Neural cell (in vitro differentiated cells): ENCODE measurements at regions not wholly inside any gene's neighbourhood (a gene's known extent, or its start where the extent isn't known, plus 50 kb on each side); places are given as distances from the start of the nearest gene placed in this dataset.

Experiments
- H2AFZ ChIP-seq: fragments of 200-600, 300-800 bp; sonication (generic), shearing (Covaris generic); 2 replicates; pipeline ENCODE4 v1.6.0; 2014; ENCODE audit warnings: low read depth, mild to moderate bottlenecking, antibody characterized with exemption, low read length, moderate library complexity
- H3F3A ChIP-seq: fragments of 200-600 bp; shearing (Covaris generic); 2 replicates; pipeline ENCODE4 v1.6.1; 2016; ENCODE audit warnings: mild to moderate bottlenecking, moderate library complexity, mixed read lengths, antibody characterized with exemption, low read length; ENCODE audit not compliant: insufficient read depth, poor library complexity, severe bottlenecking
- H3K27ac ChIP-seq: fragments of 200-600, 300-800 bp; sonication (generic), shearing (Covaris generic); 2 replicates; pipeline ENCODE4 v1.5.1; 2014; ENCODE audit warnings: mild to moderate bottlenecking, low read length, moderate library complexity
- H3K27me3 ChIP-seq: fragments of 300-800, 200-600 bp; sonication (generic), shearing (Covaris generic); 2 replicates; pipeline ENCODE4 v1.6.0; 2014; ENCODE audit warnings: mild to moderate bottlenecking, low read depth, low read length, moderate library complexity; ENCODE audit not compliant: insufficient read depth
- H3K36me3 ChIP-seq: fragments of 300-800, 200-600 bp; sonication (generic), shearing (Covaris generic); 2 replicates; pipeline ENCODE4 v1.5.1; 2014; ENCODE audit warnings: mild to moderate bottlenecking, antibody characterized with exemption, low read length, moderate library complexity; ENCODE audit not compliant: insufficient read depth
- H3K4me2 ChIP-seq: fragments of 300-800, 200-600 bp; sonication (generic), shearing (Covaris generic); 2 replicates; pipeline ENCODE4 v1.6.0; 2014; ENCODE audit warnings: mild to moderate bottlenecking, low read length
- H3K4me3 ChIP-seq: fragments of 300-800, 200-600 bp; sonication (generic), shearing (Covaris generic); 2 replicates; pipeline ENCODE4 v1.5.1; 2014; ENCODE audit warnings: mild to moderate bottlenecking, low read length, moderate library complexity
- H3K79me2 ChIP-seq: fragments of 200-600 bp; shearing (Covaris generic); replicated peaks from 2 replicates; pipeline ENCODE4 v1.6.0; 2014; ENCODE audit warnings: mild to moderate bottlenecking, low read length, moderate library complexity; ENCODE audit not compliant: insufficient read depth
- H3K9ac ChIP-seq: fragments of 300-800, 200-600 bp; sonication (generic), shearing (Covaris generic); 2 replicates; pipeline ENCODE4 v1.6.1; 2016; ENCODE audit warnings: mild to moderate bottlenecking, low read length, mixed read lengths
- H3K9me2 ChIP-seq: fragments of 200-600 bp; shearing (Covaris generic); 2 replicates; pipeline ENCODE4 v1.6.1; 2016; ENCODE audit warnings: mild to moderate bottlenecking, low read length, mixed read lengths; ENCODE audit not compliant: insufficient read depth
- H3K9me3 ChIP-seq: fragments of 200-600, 300-800 bp; sonication (generic), shearing (Covaris generic); 2 replicates; pipeline ENCODE4 v1.6.1; 2016; ENCODE audit warnings: mild to moderate bottlenecking, mixed run types, low read length, moderate library complexity, mixed read lengths
- H4K20me1 ChIP-seq: fragments of 200-600 bp; shearing (Covaris generic); 2 replicates; pipeline ENCODE4 v1.6.1; 2016; ENCODE audit warnings: mild to moderate bottlenecking, mixed run types; ENCODE audit not compliant: insufficient read depth
- EP300 ChIP-seq: fragments of 450-650 bp; conservative IDR thresholded peaks from 2 replicates; pipeline ENCODE4 v1.6.1; 2014; ENCODE audit warnings: antibody characterized with exemption, mild to moderate bottlenecking, moderate library complexity; ENCODE audit not compliant: poor library complexity, severe bottlenecking
- EZH2 ChIP-seq: fragments of 200-600, 300-800 bp; shearing (Covaris generic), sonication (generic); IDR thresholded peaks from 2 replicates; pipeline ENCODE4 v1.6.1; 2014; ENCODE audit warnings: antibody characterized with exemption, low read length, borderline replicate concordance, mild to moderate bottlenecking; ENCODE audit not compliant: insufficient read depth, poor library complexity, severe bottlenecking
- MXI1 ChIP-seq: fragments of 450-650 bp; conservative IDR thresholded peaks from 2 replicates; pipeline ENCODE4 v1.6.1; 2014; ENCODE audit warnings: antibody characterized with exemption, mild to moderate bottlenecking; ENCODE audit not compliant: poor library complexity, severe bottlenecking
- POLR2AphosphoS5 ChIP-seq: IDR thresholded peaks from 2 replicates; pipeline ENCODE4 v1.6.1; 2012
- RAD21 ChIP-seq: fragments of 450-650 bp; conservative IDR thresholded peaks from 2 replicates; pipeline ENCODE4 v1.6.1; 2014; ENCODE audit warnings: antibody characterized with exemption, mild to moderate bottlenecking, moderate library complexity
- SMC3 ChIP-seq: fragments of 450-650 bp; conservative IDR thresholded peaks from 2 replicates; pipeline ENCODE4 v1.6.1; 2014; ENCODE audit warnings: antibody characterized with exemption, mild to moderate bottlenecking, moderate library complexity; ENCODE audit not compliant: poor library complexity
- TAF1 ChIP-seq: IDR thresholded peaks from 2 replicates; pipeline ENCODE4 v1.6.1; 2012; ENCODE audit warnings: low read depth
- TF ChIP-seq, protein P1 (sequence below): IDR thresholded peaks from 2 replicates; pipeline ENCODE4 v1.6.1; 2012; ENCODE audit warnings: borderline replicate concordance
- TF ChIP-seq, protein P2 (sequence below): fragments of 450-650 bp; IDR thresholded peaks from 2 replicates; pipeline ENCODE4 v1.5.1; 2014; ENCODE audit warnings: antibody characterized with exemption, mild to moderate bottlenecking, moderate library complexity; ENCODE audit not compliant: poor library complexity, severe bottlenecking

DNA sequence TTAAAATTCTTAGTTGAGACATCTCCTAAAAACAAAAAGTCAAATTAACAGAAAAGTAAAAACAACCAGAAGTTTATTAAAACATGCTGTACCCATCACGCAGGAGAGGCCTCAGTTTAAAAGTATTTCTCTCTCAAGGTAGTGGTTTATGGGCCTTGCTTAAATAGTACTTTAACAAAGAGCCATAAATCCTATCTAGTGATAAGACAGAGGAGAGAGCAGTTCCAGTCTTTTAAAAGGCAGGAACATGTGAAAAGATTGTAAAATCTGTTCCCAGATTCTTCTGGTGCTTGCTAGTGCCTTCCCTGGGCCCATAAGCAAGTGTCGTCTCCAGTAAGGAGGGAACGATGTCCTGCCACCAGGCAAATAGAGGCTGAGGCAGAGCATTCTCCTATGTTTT, 476.3 kb upstream of the ADGRL3 start:
- no peaks in the 10 kb centered on the region for H3K79me2 ChIP-seq
- H3K9me3 ChIP-seq: no peaks in the 10 kb centered on the region
- no peaks in the 10 kb centered on the region for H3K27me3 ChIP-seq
- H3K36me3 ChIP-seq: no peaks in the 10 kb centered on the region
- H3K27ac ChIP-seq: no peak overlapping the region
- no peak overlapping the region for H3K4me3 ChIP-seq
- no peaks in the 10 kb centered on the region for H3K9me2 ChIP-seq
- H3K4me2 ChIP-seq: no peak overlapping the region
- no peaks in the 10 kb centered on the region for H3F3A ChIP-seq
- no peaks in the 10 kb centered on the region for H4K20me1 ChIP-seq
- TF ChIP-seq EZH2 (no peak), EP300 (no peak), TAF1 (no peak), RAD21 (no peak), POLR2AphosphoS5 (no peak), MXI1 (no peak), SMC3 (no peak)
- TF ChIP-seq, protein P1, sequence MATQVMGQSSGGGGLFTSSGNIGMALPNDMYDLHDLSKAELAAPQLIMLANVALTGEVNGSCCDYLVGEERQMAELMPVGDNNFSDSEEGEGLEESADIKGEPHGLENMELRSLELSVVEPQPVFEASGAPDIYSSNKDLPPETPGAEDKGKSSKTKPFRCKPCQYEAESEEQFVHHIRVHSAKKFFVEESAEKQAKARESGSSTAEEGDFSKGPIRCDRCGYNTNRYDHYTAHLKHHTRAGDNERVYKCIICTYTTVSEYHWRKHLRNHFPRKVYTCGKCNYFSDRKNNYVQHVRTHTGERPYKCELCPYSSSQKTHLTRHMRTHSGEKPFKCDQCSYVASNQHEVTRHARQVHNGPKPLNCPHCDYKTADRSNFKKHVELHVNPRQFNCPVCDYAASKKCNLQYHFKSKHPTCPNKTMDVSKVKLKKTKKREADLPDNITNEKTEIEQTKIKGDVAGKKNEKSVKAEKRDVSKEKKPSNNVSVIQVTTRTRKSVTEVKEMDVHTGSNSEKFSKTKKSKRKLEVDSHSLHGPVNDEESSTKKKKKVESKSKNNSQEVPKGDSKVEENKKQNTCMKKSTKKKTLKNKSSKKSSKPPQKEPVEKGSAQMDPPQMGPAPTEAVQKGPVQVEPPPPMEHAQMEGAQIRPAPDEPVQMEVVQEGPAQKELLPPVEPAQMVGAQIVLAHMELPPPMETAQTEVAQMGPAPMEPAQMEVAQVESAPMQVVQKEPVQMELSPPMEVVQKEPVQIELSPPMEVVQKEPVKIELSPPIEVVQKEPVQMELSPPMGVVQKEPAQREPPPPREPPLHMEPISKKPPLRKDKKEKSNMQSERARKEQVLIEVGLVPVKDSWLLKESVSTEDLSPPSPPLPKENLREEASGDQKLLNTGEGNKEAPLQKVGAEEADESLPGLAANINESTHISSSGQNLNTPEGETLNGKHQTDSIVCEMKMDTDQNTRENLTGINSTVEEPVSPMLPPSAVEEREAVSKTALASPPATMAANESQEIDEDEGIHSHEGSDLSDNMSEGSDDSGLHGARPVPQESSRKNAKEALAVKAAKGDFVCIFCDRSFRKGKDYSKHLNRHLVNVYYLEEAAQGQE: no peak
- TF ChIP-seq, protein P2, sequence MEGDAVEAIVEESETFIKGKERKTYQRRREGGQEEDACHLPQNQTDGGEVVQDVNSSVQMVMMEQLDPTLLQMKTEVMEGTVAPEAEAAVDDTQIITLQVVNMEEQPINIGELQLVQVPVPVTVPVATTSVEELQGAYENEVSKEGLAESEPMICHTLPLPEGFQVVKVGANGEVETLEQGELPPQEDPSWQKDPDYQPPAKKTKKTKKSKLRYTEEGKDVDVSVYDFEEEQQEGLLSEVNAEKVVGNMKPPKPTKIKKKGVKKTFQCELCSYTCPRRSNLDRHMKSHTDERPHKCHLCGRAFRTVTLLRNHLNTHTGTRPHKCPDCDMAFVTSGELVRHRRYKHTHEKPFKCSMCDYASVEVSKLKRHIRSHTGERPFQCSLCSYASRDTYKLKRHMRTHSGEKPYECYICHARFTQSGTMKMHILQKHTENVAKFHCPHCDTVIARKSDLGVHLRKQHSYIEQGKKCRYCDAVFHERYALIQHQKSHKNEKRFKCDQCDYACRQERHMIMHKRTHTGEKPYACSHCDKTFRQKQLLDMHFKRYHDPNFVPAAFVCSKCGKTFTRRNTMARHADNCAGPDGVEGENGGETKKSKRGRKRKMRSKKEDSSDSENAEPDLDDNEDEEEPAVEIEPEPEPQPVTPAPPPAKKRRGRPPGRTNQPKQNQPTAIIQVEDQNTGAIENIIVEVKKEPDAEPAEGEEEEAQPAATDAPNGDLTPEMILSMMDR: no peak
- no peak overlapping the region for H2AFZ ChIP-seq
- no peak overlapping the region for H3K9ac ChIP-seq

DNA sequence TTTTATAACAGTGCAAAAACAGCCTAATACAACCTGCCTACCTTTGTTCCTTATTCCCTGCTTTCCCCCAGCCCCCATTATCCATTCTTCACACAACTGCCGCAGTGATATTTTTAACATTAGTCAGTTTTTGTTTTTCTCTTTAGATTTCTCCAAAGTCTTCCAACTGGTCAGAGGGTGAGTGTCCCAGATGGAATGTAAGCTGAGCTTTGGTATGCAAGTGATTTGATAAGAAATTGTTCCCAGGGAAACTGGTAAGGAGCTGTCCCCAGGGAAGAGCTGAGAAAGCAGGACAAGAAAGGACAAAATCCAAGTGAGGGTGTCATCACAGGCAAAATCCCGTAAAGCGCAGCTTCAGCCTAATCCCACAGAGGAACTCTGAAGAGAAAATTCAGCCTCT, 475.5 kb upstream of the ADGRL3 start:
- H3K27ac ChIP-seq: no peak overlapping the region
- no peaks in the 10 kb centered on the region for H3K9me2 ChIP-seq
- H3F3A ChIP-seq: no peaks in the 10 kb centered on the region
- H3K4me2 ChIP-seq: no peak overlapping the region
- no peaks in the 10 kb centered on the region for H3K36me3 ChIP-seq
- no peak overlapping the region for H3K9ac ChIP-seq
- H3K79me2 ChIP-seq: no peaks in the 10 kb centered on the region
- TF ChIP-seq RAD21 (no peak), EZH2 (no peak), SMC3 (no peak), POLR2AphosphoS5 (no peak), EP300 (no peak), TAF1 (no peak), MXI1 (no peak)
- TF ChIP-seq, protein P2: no peak
- TF ChIP-seq, protein P1: no peak
- no peak overlapping the region for H2AFZ ChIP-seq
- H3K9me3 ChIP-seq: no peaks in the 10 kb centered on the region
- H4K20me1 ChIP-seq: no peaks in the 10 kb centered on the region
- no peaks in the 10 kb centered on the region for H3K27me3 ChIP-seq
- H3K4me3 ChIP-seq: no peak overlapping the region
